Suprapubic skin (tissue), 4 donors: ENCODE measurements at regions not wholly inside any gene's neighbourhood (a gene's known extent, or its start where the extent isn't known, plus 50 kb on each side); places are given as distances from the start of the nearest gene placed in this dataset.

Experiments used
- CTCF ChIP-seq, 2 donors: fragments of 200-600 bp in 1 of 2; fragments of 450-650 bp in 1 of 2; sonication (generic) in 1 of 2; IDR thresholded peaks; one replicate each; pipeline ENCODE4 v1.5.1; 2016 to 2019; ENCODE audit warnings: antibody characterized with exemption in 2 of 2, mild to moderate bottlenecking in 1 of 2, moderate library complexity in 1 of 2
- EP300 ChIP-seq: sonication (generic); formaldehyde crosslinking; IDR thresholded peaks from one replicate; pipeline ENCODE4 v1.6.1; 2017; ENCODE audit warnings: antibody characterized with exemption
- POLR2A ChIP-seq, 2 donors: fragments of 450-650 bp; IDR thresholded peaks; one replicate each; pipeline ENCODE4 v1.6.1; 2017; ENCODE audit warnings: antibody characterized with exemption in 2 of 2, mild to moderate bottlenecking in 2 of 2, moderate library complexity in 2 of 2
- POLR2AphosphoS5 ChIP-seq, 3 donors: sonication (generic); formaldehyde crosslinking; IDR thresholded peaks; one replicate each; pipeline ENCODE4 v1.6.1; 2017; ENCODE audit warnings: antibody characterized with exemption in 3 of 3

DNA sequence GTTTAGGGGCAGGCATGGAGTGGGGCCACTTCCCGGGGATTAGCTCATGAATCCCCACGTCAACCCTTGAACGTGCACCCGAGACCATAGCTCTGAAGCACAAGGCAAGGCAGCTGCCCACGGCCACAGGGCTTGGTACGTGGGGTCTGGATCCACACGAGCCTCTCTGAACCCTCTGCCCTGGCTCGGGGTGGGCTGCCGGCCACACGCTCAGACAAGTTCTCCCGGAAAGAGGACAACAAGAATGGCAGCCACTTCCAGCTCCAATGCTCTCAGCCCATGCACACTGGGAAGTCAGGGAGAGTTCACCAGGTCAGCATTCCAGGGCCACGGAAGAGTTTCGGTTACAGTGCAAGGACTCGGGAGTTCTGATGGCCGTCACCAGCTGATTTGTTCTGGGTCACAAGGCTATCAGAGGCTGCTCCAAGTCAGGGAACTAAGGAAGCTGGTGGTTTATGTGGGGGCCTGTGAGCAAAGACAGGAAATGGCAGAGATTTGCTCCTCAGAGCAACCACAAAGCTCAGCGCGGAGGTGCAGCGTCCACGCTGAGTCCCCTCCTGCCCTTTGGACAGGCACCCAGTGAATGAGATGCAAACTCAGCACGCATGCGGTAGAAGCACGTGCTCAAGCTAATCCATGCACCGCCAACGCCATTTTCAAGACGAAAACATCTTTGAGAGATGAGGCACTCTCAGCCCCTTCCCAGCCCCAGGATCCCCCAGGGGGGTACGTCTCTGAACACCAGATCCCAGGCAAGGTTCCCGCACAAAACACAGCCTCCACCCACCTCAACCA, 356.4 kb downstream of the FOXL1 start:
- no peak for TF ChIP-seq EP300
- TF ChIP-seq POLR2A (IDR thresholded peaks at IDR 0.05) = no peak
- no peak for TF ChIP-seq CTCF (IDR thresholded peaks at IDR 0.05)
- TF ChIP-seq POLR2AphosphoS5 (IDR thresholded peaks at IDR 0.05) = no peak
